ENCODE measurements at regions not wholly inside any gene's neighbourhood (a gene's known extent, or its start where the extent isn't known, plus 50 kb on each side); places are given as distances from the start of the nearest gene placed in this dataset.

DNA sequence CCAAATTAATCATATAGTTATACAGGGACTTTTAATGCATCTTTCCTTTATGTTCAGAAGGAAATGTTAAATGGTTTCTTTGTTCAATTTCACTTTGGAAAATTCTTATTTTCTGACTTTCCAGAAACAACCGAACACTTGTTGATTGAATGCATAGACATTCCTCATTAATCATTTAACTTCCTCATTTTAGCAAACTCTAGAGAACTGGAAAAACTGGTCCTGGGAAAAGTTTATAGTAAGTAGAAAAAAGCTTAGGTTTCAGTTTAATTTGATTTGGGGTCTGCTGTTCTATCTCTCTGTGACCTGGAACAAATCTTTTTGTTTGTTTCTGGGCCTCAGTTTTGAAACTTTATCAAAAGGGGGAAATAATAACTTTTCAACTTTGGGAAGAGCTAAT is 320.4 kb downstream of the CMPK2 start:
- TF ChIP-seq, protein P1, sequence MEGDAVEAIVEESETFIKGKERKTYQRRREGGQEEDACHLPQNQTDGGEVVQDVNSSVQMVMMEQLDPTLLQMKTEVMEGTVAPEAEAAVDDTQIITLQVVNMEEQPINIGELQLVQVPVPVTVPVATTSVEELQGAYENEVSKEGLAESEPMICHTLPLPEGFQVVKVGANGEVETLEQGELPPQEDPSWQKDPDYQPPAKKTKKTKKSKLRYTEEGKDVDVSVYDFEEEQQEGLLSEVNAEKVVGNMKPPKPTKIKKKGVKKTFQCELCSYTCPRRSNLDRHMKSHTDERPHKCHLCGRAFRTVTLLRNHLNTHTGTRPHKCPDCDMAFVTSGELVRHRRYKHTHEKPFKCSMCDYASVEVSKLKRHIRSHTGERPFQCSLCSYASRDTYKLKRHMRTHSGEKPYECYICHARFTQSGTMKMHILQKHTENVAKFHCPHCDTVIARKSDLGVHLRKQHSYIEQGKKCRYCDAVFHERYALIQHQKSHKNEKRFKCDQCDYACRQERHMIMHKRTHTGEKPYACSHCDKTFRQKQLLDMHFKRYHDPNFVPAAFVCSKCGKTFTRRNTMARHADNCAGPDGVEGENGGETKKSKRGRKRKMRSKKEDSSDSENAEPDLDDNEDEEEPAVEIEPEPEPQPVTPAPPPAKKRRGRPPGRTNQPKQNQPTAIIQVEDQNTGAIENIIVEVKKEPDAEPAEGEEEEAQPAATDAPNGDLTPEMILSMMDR (optimal IDR thresholded peaks at IDR 0.05 in 1 of 3, IDR thresholded peaks at IDR 0.05 in 1 of 3, conservative IDR thresholded peaks at IDR 0.05 in 1 of 3; ENCODE audit: extremely low read depth in 1 of 3, insufficient read depth in 2 of 3, low read length in 3 of 3): no peak
- no peak for TF ChIP-seq EZH2 (IDR thresholded peaks at IDR 0.05; ENCODE audit: low read length)
